B cell (primary cell): ENCODE measurements at regions not wholly inside any gene's neighbourhood (a gene's known extent, or its start where the extent isn't known, plus 50 kb on each side); places are given as distances from the start of the nearest gene placed in this dataset.

Experiments
- EZH2 ChIP-seq: IDR thresholded peaks from 2 replicates; pipeline ENCODE4 v1.6.1; 2012; ENCODE audit warnings: borderline replicate concordance, low read depth, mild to moderate bottlenecking, moderate library complexity, low read length; ENCODE audit not compliant: insufficient read depth, poor library complexity, severe bottlenecking
- TF ChIP-seq, protein P1 (sequence below): fragments of 200-600 bp; IDR thresholded peaks from one replicate; pipeline ENCODE4 v1.8.0; 2022; ENCODE audit warnings: antibody characterized with exemption, mild to moderate bottlenecking

DNA sequence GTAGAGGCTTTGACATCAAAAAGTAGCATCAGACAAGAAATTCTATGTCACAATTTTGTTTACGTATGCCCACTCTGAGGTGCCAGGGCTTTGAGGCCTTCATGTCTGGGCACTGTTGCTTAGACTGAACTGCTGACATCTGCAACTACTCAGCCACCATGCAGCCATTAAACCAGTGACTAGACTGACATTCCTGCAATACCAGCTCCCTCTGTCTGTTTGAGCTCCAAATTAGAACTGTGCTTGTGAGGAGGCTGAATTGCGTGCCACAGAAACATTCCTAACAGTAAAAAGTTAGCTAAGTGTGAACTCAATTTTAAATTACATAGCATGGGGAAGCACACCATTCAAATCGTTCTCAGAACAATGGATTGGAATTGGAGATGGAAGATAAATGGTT is 163.2 kb downstream of the INSIG2 start:
- TF ChIP-seq, protein P1, sequence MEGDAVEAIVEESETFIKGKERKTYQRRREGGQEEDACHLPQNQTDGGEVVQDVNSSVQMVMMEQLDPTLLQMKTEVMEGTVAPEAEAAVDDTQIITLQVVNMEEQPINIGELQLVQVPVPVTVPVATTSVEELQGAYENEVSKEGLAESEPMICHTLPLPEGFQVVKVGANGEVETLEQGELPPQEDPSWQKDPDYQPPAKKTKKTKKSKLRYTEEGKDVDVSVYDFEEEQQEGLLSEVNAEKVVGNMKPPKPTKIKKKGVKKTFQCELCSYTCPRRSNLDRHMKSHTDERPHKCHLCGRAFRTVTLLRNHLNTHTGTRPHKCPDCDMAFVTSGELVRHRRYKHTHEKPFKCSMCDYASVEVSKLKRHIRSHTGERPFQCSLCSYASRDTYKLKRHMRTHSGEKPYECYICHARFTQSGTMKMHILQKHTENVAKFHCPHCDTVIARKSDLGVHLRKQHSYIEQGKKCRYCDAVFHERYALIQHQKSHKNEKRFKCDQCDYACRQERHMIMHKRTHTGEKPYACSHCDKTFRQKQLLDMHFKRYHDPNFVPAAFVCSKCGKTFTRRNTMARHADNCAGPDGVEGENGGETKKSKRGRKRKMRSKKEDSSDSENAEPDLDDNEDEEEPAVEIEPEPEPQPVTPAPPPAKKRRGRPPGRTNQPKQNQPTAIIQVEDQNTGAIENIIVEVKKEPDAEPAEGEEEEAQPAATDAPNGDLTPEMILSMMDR = no peak
- TF ChIP-seq EZH2 = no peak
